Heart right ventricle (tissue), 16 donors: ENCODE measurements at regions not wholly inside any gene's neighbourhood (a gene's known extent, or its start where the extent isn't known, plus 50 kb on each side); places are given as distances from the start of the nearest gene placed in this dataset.

ENCODE experiments used
- ATAC-seq, 8 donors: fragments of 200-7000 bp; cut with Tn5 transposase; one replicate each; pipeline ENCODE4 v1.9.1; 2020; ENCODE audit warnings: mild to moderate bottlenecking in 8 of 8, moderate library complexity in 8 of 8, moderate number of reproducible peaks in 1 of 8
- DNase-seq, 2 donors: peaks; one replicate each; pipeline ENCODE4 v3.0.0-alpha.2; 2020
- H3K27ac ChIP-seq, 10 donors: fragments of 200-600 bp; sonication (generic) in 2 of 10; one replicate each; pipeline versions ENCODE4 v1.5.0 to v1.8.0; 2020 to 2022; ENCODE audit warnings: mild to moderate bottlenecking in 3 of 10
- H3K27me3 ChIP-seq, 7 donors: fragments of 200-600 bp; one replicate each; pipeline ENCODE4 v1.8.0; 2021 to 2022; ENCODE audit warnings: mild to moderate bottlenecking in 2 of 7
- H3K36me3 ChIP-seq, 9 donors: fragments of 200-600 bp; sonication (generic) in 1 of 9; one replicate each; pipeline versions ENCODE4 v1.5.0 to v1.8.0; 2020 to 2022; ENCODE audit warnings: mild to moderate bottlenecking in 2 of 9
- H3K4me1 ChIP-seq, 9 donors: fragments of 200-600 bp; sonication (generic) in 1 of 9; one replicate each; pipeline versions ENCODE4 v1.5.0 to v1.8.0; 2020 to 2022; ENCODE audit warnings: mild to moderate bottlenecking in 4 of 9
- H3K4me3 ChIP-seq, 10 donors: fragments of 200-600 bp; sonication (generic) in 2 of 10; one replicate each; pipeline versions ENCODE4 v1.5.0 to v1.8.0; 2020 to 2022; ENCODE audit warnings: mild to moderate bottlenecking in 7 of 10, moderate library complexity in 2 of 10
- H3K9me3 ChIP-seq, 11 donors: fragments of 200-600 bp in 10 of 11; sonication (generic) in 2 of 11; one replicate each; pipeline versions ENCODE4 v1.5.0 to v1.8.0; 2013 to 2022; ENCODE audit warnings: mild to moderate bottlenecking in 2 of 11, control low read depth in 1 of 11, moderate library complexity in 1 of 11
- WGBS, 2 donors: extraction: QIAGEN DNeasy Blood & Tissue Kit; methylation state at CpG; one replicate each; pipeline ENCODE4 v1.1.7; 2013; ENCODE audit warnings: inconsistent platforms in 1 of 2; 5-methylcytosine and 5-hydroxymethylcytosine counted together
- intact Hi-C, 10 donors: fragments of 100-400 bp; cut with DNase I; formaldehyde crosslinking; loops; one replicate each; pipeline versions ENCODE4 v1.11.1 to v1.14.2; 2022
- TF ChIP-seq, protein P1 (sequence below), 9 donors: fragments of 200-600 bp; sonication (generic) in 2 of 9; IDR thresholded peaks; one replicate each; pipeline versions ENCODE4 v1.5.0 to v1.8.0; 2021 to 2022; ENCODE audit warnings: antibody characterized with exemption in 9 of 9, mild to moderate bottlenecking in 5 of 9, moderate library complexity in 1 of 9
- donor health status: Arrhythmogenic right ventricular cardiomyopathy.
- donor health status: ischemic (EF 13 %, LVEDD 7.1; RV severe dilation, severe dysfunction).
- donor health status: healthy with polysubstance abuse.
- donor health status: DM: no; HTN: yes; CAD: no.
- donor health status: DM: no; HTN: no; CAD: no.
- donor health status: ischemic (EF 25% LVEDD 6.9; RV normal size, moderate dysfunction).
- donor health status: ischemic (EF 25% LVEDD 5.7; RV mildly dilated, moderate dysfunction).
- donor health status: healthy.
- donor health status: DM: yes; HTN: yes; CAD: no.
- donor health status: Ischemic cardiomyopathy.
- donor health status: ischemic (EF 35%, LVEDD 5.7; RV mildly dilated, moderate dysfunction).
- donor health status: nonischemic (EF 11% LVEDD 7.7; RV severe dilation, severe dysfunction).
- donor health status: DM: yes; HTN: yes; CAD: no.
- donor health status: PGD.
- donor health status: ischemic (EF 29% LVEDD 5.4; RV normal size, mild dysfunction).
- donor health status: nonischemic (EF 23%, LVEDD 6.1; RV moderate dilation, normal function).

DNA sequence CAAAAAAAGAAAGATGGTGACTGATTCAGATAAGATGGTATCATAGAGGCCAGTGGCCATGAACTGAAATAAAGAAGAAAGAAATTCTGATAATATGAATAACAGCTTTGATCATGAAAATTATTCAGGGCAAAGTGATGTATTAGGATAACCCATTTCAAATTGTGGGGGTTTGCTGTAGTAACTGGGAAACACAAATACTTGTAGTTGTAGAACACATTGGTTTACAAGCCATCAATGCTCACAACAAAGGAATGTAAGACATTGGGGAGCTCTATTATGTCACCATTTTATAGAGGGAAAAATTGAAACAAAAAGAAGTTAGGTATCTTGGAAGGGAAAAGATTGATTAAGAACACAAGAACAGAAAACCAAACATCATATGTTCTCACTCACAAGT lies 140.4 kb upstream of the FRMD6 start:
- Histone ChIP-seq H3K4me3 (no peak overlapping the region), H3K4me1 (peaks cover 0 to 26% (median 14%) of the 10 kb centered on the region in 9 donors), H3K9me3 (no peaks in the 10 kb centered on the region), H3K36me3 (no peaks in the 10 kb centered on the region), H3K27me3 (peaks cover 0 to under 1% (median 0%) of the 10 kb centered on the region in 7 donors), H3K27ac (no peak overlapping the region)
- intact Hi-C loops = no loop called here
- DNase-seq (no peak), ATAC-seq (no peak)
- TF ChIP-seq, protein P1, sequence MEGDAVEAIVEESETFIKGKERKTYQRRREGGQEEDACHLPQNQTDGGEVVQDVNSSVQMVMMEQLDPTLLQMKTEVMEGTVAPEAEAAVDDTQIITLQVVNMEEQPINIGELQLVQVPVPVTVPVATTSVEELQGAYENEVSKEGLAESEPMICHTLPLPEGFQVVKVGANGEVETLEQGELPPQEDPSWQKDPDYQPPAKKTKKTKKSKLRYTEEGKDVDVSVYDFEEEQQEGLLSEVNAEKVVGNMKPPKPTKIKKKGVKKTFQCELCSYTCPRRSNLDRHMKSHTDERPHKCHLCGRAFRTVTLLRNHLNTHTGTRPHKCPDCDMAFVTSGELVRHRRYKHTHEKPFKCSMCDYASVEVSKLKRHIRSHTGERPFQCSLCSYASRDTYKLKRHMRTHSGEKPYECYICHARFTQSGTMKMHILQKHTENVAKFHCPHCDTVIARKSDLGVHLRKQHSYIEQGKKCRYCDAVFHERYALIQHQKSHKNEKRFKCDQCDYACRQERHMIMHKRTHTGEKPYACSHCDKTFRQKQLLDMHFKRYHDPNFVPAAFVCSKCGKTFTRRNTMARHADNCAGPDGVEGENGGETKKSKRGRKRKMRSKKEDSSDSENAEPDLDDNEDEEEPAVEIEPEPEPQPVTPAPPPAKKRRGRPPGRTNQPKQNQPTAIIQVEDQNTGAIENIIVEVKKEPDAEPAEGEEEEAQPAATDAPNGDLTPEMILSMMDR (IDR thresholded peaks at IDR 0.05) = no peak

DNA sequence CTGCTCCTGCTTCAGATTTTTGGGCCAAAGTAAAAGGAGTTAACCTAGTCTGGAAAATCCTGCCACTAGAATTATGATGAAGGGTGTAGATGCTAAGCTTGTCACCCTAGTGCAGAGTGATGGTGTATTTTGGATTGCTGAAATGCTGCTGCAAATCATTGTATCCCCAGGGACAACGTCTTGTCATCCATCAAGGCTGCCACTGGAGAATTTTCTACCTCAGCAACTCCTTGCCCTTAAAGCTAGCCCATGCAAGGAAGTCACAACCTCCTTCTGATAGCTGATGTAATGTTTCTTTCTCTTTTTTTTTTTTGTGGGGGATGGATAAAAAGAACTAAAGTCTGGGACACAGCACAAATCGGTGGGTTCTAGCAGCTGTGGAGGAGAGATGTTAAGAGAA lies 139.4 kb upstream of the FRMD6 start:
- TF ChIP-seq, protein P1 (IDR thresholded peaks at IDR 0.05) = no peak
- no peaks in the 10 kb centered on the region for H3K9me3 ChIP-seq
- intact Hi-C loops = no loop called here
- WGBS, 2 donors = 47 to 55% methylated on average over 2 of the region's 2 CpGs
- peaks cover 0 to 32% (median 11%) of the 10 kb centered on the region in 9 donors for H3K4me1 ChIP-seq
- no peak overlapping the region for H3K4me3 ChIP-seq
- H3K36me3 ChIP-seq = no peaks in the 10 kb centered on the region
- ATAC-seq (no peak), DNase-seq (no peak)
- no peaks in the 10 kb centered on the region for H3K27me3 ChIP-seq
- H3K27ac ChIP-seq = no peak overlapping the region

DNA sequence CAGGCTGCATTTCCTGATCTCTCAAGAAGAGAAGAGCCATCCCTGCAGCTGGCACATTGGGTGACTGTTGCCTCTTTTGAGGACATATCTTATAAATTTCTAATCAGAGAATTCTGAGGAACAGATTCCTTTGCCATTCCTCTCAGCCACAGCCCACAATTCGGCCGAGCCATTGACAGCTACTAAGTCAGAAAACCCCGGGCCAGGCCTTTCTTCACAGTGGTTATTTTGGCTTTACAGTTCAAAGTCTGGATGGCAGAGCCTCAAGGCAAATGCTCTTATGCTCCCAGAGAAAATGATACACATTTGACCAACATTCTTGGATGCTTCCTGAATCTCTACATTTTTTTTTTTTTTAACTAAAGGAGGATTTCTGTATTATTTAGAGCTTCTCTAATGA lies 138.4 kb upstream of the FRMD6 start:
- H3K9me3 ChIP-seq = no peaks in the 10 kb centered on the region
- ATAC-seq = no peak
- no peak overlapping the region for H3K27ac ChIP-seq
- H3K36me3 ChIP-seq = no peaks in the 10 kb centered on the region
- WGBS, 2 donors = 93 to 96% methylated on average over 3 of the region's 3 CpGs
- H3K27me3 ChIP-seq = no peaks in the 10 kb centered on the region
- peaks cover 0 to 32% (median 6%) of the 10 kb centered on the region in 9 donors for H3K4me1 ChIP-seq
- no peak for DNase-seq
- TF ChIP-seq, protein P1 (IDR thresholded peaks at IDR 0.05) = no peak
- no peak overlapping the region for H3K4me3 ChIP-seq
- intact Hi-C loops = no loop called here

DNA sequence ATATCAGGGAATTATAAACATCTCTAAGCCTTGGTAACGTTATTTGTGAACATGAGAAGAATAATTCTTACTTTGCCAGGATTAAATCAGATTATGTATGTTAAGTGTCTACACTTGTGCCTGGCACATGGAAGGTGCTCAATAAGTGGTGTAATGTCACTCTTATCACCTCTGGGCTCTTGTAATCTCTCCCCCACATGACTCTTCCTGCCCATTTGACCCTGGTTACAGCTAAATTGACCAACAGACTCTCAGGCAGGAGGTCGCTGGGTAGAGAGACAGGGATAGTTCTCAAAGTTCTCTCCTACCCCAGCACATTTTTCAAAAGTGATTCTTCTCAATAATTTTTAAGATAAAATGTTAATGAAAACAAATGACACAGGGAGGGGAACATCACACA lies 137.8 kb upstream of the FRMD6 start:
- Histone ChIP-seq H3K27ac (no peak overlapping the region), H3K27me3 (no peaks in the 10 kb centered on the region), H3K9me3 (no peaks in the 10 kb centered on the region), H3K4me3 (no peak overlapping the region), H3K4me1 (peaks cover 0 to 30% (median under 1%) of the 10 kb centered on the region in 9 donors), H3K36me3 (no peaks in the 10 kb centered on the region)
- ATAC-seq = no peak
- intact Hi-C loops = no loop called here
- TF ChIP-seq, protein P1 (IDR thresholded peaks at IDR 0.05) = no peak
- no peak for DNase-seq
- 78 to 84% methylated on average over 2 of the region's 2 CpGs for WGBS, 2 donors

DNA sequence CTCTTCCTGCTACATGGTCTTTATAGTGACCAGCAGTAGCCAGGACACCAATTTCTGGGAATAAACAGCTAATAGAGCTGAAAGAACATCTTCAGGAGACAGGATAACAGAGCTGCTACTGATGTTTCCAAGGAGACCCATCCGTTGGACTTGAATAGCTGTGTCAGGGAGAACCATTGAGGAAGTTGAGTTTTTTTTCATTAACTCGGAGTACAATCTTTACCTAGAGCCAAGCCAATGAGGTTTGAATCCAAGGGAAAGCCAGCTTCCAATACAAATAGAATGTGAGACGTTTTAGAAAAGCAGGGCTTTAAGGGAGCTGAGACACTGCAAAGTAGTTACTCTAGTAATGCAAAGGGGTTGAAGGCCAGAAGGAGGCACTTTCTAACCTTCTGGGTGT lies 136.1 kb upstream of the FRMD6 start:
- no peak for ATAC-seq
- 81 to 82% methylated on average over 3 of the region's 3 CpGs for WGBS, 2 donors
- TF ChIP-seq, protein P1 (IDR thresholded peaks at IDR 0.05) = no peak

More for the DNA sequence above, 136.1 kb upstream of the FRMD6 start:
- Histone ChIP-seq H3K36me3 (no peaks in the 10 kb centered on the region), H3K27ac (no peak overlapping the region), H3K4me3 (no peak overlapping the region), H3K4me1 (peaks cover 0 to 27% (median 0%) of the 10 kb centered on the region in 9 donors), H3K27me3 (no peaks in the 10 kb centered on the region), H3K9me3 (no peaks in the 10 kb centered on the region)
- intact Hi-C loops = no loop called here
- no peak for DNase-seq
